ENCODE measurements at regions not wholly inside any gene's neighbourhood (a gene's known extent, or its start where the extent isn't known, plus 50 kb on each side); places are given as distances from the start of the nearest gene placed in this dataset.
"Not testable (repeated sequence)": the region's sequence is repeated elsewhere in the genome, so short reads cannot be mapped to it uniquely, and the experiment has no call there.

- intact Hi-C loops (cut with DNase I): no loop called here
Measured at GRCh38 chr12:46067094-46067493, 76.7 kb upstream of the SCAF11 start.

GRCh38 chr12:46065412-46066166 lies 75.2 kb upstream of the SCAF11 start:
- no peak overlapping the region for H3K27ac ChIP-seq
- no peaks in the 10 kb centered on the region for H3K27me3 ChIP-seq
- no peaks in the 10 kb centered on the region for H3K36me3 ChIP-seq
- no peak overlapping the region for H3K4me3 ChIP-seq
- DNase-seq: no peak
- intact Hi-C loops (cut with DNase I): no loop called here
- WGBS, 3 donors: 80 to 88% (median 84%) methylated on average over 3 of the region's 3 CpGs
- no peaks in the 10 kb centered on the region for H3K4me1 ChIP-seq (ENCODE audit: insufficient read depth)
- no peaks in the 10 kb centered on the region for H3K9me3 ChIP-seq
- TF ChIP-seq CTCF (IDR thresholded peaks at IDR 0.05) (no peak), POLR2A (IDR thresholded peaks at IDR 0.05) (no peak), EP300 (IDR thresholded peaks at IDR 0.05) (no peak)

More at GRCh38 chr12:46067094-46067493, 76.7 kb upstream of the SCAF11 start:
- no peak overlapping the region for H3K27ac ChIP-seq
- no peak for DNase-seq
- no peak overlapping the region for H3K4me3 ChIP-seq
- WGBS, 3 donors: 85 to 87% (median 85%) methylated on average over 9 of the region's 9 CpGs
- TF ChIP-seq EP300 (IDR thresholded peaks at IDR 0.05) (no peak), POLR2A (IDR thresholded peaks at IDR 0.05) (no peak), CTCF (IDR thresholded peaks at IDR 0.05) (no peak)
- H3K9me3 ChIP-seq: no peaks in the 10 kb centered on the region
- no peaks in the 10 kb centered on the region for H3K36me3 ChIP-seq
- peaks cover 2% of the 10 kb centered on the region for H3K4me1 ChIP-seq (ENCODE audit: insufficient read depth)
- no peaks in the 10 kb centered on the region for H3K27me3 ChIP-seq

- no peak for DNase-seq
- H3K9me3 ChIP-seq: no peaks in the 10 kb centered on the region
- intact Hi-C loops (cut with DNase I): no loop called here
- H3K27ac ChIP-seq: no peak overlapping the region
- no peaks in the 10 kb centered on the region for H3K27me3 ChIP-seq
- no peak overlapping the region for H3K4me3 ChIP-seq
- H3K36me3 ChIP-seq: no peaks in the 10 kb centered on the region
- H3K4me1 ChIP-seq (ENCODE audit: insufficient read depth): no peaks in the 10 kb centered on the region
- WGBS, 3 donors: 70 to 78% (median 76%) methylated on average over 2 of the region's 2 CpGs
- TF ChIP-seq CTCF (IDR thresholded peaks at IDR 0.05) (no peak), EP300 (IDR thresholded peaks at IDR 0.05) (no peak)
Measured at GRCh38 chr12:46064548-46064947, 74.2 kb upstream of the SCAF11 start.

GRCh38 chr12:46058697-46059096 lies 68.3 kb upstream of the SCAF11 start:
- H3K9me3 ChIP-seq; H3K27me3 ChIP-seq; H3K27ac ChIP-seq; intact Hi-C loops (cut with DNase I); H3K4me1 ChIP-seq (ENCODE audit: insufficient read depth); H3K4me3 ChIP-seq; DNase-seq; H3K36me3 ChIP-seq: not testable (repeated sequence)
- 91 to 93% (median 93%) methylated on average over 7 of the region's 7 CpGs for WGBS, 3 donors

- peaks cover 0 to 2% of the 10 kb centered on the region in 2 donors for H3K9me3 ChIP-seq
- no peak overlapping the region for H3K27ac ChIP-seq
- no peak overlapping the region for H3K4me3 ChIP-seq
- no peaks in the 10 kb centered on the region for H3K27me3 ChIP-seq
- no peaks in the 10 kb centered on the region for H3K4me1 ChIP-seq (ENCODE audit: insufficient read depth)
- no peaks in the 10 kb centered on the region for H3K36me3 ChIP-seq
- TF ChIP-seq CTCF (IDR thresholded peaks at IDR 0.05): no peak
- no peak for TF ChIP-seq EP300 (IDR thresholded peaks at IDR 0.05)
- TF ChIP-seq POLR2A (IDR thresholded peaks at IDR 0.05): no peak
- no peak for DNase-seq
- intact Hi-C loops (cut with DNase I): no loop called here
Measured at GRCh38 chr12:46050805-46051204, 60.4 kb upstream of the SCAF11 start.

Data from ovary (tissue), 7 donors.